GM18502 (cell line): ENCODE measurements at regions not wholly inside any gene's neighbourhood (a gene's known extent, or its start where the extent isn't known, plus 50 kb on each side); places are given as distances from the start of the nearest gene placed in this dataset.

Experiments used
- ATAC-seq: cut with Tn5 transposase; IDR thresholded peaks from one replicate; pipeline ENCODE4 v1.9.1; 2021; ENCODE audit warnings: mild to moderate bottlenecking; ENCODE audit not compliant: unreplicated experiment, poor library complexity

DNA sequence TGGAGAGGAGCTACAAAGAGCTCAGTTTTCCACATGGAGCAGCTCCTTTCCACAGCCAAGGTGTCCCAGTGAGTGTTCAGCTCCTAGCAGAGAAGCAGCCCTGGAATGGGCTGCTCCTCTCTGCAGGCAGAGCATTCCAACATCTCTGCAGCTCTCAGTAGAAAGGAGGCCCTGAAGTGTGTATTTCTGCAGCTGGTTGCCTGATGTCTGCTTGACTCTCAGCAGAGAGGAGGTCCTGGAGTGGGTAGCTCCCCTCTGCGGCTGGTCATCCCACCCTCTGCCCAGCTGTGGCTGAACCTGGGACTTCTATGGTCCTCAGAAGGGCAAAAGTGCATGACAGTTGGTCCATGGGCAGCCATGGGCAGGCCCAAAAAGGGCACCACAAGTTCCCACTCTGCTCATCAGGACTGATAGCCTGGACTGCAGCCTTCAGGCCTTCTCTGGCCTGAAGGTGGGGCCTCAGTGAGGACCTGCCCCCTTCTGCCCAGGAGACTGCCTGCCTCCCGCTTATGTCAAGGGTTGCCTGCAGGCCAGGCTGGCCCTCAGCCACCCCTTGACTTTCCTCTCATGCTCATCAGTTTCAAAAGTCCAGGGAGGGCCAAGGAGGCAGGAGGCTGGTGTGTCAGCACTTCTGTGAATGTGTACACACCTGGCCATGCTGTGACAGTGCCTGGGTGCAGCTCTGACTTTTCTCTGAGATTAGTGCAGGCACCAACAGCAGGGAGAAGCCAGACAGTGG is 605.9 kb upstream of the FAM174A start:
- ATAC-seq = no peak

DNA sequence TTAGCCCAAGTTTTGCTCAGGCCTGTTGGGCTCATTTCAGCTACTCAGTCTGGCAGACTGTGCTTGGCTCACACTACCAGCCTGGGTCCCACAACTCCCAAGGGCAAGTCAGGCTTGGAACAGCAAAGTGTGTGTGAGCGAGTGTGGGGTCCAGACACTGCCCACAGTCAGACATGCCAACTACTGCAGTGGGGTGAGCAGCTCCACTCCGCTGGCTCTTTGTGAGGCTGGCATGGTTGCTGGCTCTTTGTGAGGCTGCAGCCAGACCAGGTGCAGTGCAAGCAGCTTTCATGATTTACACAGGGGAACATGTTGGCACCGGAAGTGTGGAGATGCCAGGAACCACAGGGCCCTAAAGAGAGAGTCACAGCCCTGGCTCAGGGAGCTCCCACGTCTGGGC is 606.7 kb upstream of the FAM174A start:
- no peak for ATAC-seq

DNA sequence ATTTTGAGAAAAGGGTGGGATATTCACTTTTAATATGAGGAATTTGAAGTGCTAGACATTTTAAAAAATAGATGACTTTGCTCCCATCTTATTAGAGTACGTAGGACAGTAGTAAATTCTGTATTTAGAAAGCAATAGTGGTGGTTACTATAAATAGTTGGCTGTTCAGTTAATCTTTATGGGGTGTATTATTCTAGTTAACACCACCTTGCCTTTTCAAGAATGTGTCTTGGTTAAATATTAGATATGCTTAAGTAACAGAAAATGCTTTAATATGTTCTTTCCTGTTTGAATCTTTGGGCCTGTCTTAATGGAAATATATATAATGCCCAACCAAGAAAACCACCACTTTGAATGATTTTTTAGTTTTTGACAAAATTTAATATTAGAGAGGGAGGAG is 608.7 kb upstream of the FAM174A start:
- no peak for ATAC-seq

DNA sequence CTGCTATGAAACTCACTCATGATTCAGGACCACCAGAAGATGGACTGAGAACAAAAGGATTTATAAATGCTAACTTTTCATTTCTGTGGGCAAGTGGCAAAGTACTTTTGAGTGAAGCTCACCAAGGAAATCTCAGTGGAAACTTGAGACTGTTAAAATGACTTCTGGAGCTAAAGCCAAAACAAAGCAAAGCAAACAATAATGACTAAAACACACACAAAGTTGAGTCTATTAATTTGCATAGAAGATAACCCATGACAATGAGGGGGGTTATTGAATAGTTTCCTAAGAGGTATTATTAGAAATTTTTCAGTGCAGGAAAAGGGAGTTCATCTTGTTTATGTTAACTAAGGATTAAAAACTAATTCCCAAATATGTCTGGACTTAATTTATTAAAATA is 612.8 kb upstream of the FAM174A start:
- no peak for ATAC-seq

DNA sequence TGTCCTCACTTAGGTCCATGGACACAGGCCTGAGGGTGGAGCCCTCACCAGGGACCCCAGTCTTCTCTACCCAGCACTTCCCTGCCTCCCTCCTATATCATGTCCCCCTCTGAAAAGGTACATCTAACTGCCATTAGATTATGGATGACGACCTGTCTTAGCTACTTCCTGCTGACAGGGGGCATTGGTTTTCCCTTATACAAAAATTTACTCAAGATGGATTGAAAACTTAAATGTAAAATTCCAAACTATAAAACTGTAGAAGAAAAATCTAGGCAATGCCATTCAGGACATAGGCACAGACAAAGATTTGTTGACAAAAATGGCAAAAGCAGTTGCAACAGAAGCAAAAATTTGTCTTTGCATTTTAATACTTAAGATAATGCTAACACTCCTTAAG is 623.2 kb upstream of the FAM174A start:
- ATAC-seq = no peak

DNA sequence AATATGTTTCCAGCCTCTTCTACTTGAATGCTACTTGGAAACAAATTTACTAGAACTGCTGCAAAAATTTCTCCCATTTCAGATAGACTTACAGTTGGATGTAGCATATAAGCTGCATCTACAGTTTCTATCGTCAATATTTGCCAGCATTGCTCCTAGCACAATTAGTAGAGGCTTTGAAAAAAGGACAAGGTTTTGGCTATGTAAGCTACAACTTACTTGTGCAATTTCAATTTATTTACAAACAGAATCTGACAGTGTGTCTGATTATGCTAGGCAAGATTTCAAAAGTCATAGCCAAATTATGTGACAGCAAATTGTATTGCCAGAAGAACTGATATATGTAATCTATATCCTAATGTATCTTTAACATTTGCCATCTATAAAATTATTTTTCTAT is 628.4 kb upstream of the FAM174A start:
- no peak for ATAC-seq

DNA sequence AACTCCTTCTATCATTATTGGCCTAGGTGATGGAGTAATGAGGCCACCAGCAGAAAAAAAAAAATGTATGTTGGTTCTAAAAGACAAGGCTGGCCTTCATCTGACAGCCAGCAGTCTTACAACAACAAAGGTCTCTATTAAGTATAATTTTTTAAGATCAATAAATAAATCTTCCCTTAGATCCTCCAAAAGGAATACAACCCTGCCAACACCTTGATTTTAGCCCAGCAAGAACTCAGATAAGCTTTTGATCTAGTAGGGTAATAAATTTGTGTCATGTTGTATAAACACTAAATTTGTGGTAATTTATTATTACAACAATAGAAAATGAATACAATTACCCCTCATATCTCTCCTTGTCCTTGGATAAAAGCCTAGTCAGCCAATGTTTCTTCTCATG is 633.2 kb upstream of the FAM174A start:
- no peak for ATAC-seq

DNA sequence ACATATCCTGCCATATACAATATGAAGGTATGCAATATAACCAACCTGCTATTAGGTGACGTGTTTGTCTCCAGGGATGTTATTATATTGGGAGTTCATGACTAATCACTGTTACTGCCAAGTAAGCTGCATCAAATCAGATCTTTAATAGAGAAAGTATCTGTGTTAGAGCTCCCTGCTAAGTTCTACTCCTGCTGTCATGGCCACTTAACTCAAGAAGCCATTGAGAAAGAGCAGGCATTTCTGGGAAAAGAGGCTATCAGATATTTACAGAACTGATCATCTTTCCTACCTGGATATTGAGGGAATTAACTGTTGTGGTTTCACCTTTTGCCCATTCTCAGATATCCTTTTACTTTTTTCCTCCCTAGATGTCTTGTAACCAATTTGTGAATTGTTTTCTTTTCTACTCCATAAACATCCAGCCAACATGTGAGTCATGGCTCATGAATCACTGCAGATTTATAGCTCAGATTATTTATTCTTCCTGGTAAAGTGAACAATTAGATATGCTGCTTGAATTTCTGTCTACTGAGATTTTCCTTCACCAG is 634.8 kb upstream of the FAM174A start:
- ATAC-seq = no peak

DNA sequence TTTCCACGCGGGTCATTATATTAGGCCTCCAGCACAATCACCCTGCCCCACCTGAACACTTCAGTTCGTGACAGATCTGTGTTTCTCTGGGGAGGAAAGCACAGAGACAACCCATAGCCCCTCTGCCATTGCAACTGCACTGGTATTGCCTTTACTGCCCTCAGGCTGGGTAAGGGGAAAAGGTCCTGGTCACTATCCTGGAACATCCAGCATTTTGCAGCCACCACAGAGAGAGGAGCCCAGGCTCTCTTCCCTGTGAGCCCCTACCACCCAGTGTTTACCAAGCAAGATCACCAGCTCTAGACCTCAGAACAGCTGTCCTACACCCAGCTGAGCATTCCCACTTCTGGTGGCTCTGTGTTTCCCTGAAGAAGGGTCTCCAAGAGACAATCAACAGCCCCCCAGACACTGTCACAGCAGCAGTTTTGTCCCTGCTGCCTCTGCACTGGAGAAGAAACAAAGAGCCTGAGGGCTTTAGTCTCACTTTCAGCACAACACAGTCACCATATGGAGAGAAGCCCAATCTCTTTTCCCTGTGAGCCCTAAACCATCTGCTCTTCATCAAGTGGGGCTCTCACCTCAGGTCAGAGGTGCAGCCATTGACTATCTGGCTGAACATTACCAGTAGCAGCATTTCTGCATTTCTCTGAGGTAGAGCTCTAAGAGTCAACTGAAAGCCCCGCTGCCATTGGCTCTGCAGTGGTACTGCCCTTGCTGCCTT is 655.2 kb upstream of the FAM174A start:
- ATAC-seq = no peak

DNA sequence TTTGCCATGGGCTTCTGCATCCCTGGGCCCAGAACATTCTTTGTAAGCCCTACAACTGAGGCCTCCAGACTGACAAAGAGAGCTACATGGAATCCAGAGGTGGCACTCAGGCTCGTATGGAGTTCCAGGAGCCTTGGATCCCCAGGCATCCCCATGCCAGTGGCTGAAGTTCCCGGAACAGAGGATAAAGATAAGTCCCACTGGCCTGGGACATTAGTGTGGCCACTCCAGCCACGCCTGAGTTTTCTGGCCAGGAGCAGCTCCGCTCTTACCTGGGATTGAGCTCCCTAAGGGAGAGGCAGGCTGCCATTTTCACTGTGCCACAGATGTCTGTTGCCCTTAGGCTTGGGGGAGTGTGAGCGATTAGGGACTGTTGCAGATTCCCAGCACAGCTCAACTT is 656.3 kb upstream of the FAM174A start:
- ATAC-seq = no peak

DNA sequence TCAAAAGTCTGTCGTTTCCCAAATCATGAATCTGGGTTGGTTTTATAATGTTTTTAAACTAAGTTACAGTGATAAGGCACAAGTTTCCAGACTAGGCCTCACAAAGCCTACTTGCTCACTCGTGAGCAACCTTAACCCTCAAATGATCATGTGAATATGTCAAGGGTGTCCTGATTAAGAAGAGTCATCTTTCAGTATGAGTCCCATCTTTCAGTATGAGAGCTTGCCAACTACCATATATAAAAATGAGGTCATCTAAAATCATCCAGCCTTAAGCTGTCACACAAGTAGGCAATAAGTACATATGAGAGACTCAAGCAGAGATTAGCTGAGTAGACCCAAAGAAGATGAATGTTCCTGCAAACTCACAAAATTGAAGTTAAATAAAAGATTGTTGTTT is 668.4 kb upstream of the FAM174A start:
- ATAC-seq = peak; percentile 82

DNA sequence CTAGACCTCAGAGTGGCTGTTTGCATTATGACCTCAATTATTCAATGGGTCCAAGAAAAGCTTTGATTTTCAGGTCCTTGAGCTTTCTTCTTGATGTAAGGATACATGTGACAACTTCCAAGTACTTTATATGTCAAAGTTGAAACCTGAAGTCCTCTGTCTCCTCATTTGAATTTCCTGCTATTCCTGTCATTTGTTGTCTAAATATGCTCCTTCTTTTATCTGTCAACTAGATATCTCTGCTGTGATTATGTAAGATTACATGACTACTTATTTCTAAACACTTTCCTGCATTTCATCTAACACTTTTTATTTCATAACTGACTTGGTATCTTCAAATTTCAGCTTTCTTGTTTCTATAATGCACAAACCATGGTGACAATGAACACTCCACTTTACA is 670.0 kb upstream of the FAM174A start:
- ATAC-seq = no peak

DNA sequence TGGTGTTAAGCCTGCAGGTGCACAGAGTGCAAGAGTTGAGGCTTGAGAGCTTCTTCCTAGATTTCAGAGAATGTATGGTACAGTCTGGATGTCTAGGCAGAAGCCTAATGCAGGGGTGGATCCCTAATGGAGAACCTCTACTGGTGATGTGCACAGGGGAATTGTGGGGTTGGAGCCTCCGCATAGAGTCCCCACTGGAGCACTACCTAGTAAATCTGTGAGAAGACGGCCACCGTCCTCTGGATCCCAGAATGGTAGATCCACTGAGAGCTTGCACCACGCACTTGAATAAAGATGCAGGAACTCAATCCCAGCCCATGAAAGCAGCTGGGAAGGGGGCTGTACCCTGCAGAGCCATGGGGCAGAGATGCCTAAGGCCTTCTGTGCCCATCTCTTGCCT is 699.4 kb upstream of the FAM174A start:
- ATAC-seq = no peak

DNA sequence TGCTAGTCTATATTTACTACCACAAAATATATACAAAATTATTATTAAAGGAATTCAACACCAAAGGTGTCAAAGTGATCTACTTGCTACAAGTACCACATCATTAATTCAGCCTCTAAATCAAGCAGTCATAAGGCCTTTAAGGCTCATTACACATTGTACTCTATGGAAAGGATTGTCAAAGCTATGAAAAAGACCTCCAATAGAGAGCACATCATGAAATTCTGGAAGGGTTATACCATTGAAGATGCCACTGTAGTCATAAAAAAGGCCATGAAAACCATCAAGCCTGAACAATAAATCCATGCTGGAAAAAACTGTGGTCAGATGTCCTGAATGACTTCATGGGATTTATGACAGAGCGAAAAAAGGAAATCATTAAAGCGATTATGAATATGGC is 708.0 kb upstream of the FAM174A start:
- ATAC-seq = no peak

DNA sequence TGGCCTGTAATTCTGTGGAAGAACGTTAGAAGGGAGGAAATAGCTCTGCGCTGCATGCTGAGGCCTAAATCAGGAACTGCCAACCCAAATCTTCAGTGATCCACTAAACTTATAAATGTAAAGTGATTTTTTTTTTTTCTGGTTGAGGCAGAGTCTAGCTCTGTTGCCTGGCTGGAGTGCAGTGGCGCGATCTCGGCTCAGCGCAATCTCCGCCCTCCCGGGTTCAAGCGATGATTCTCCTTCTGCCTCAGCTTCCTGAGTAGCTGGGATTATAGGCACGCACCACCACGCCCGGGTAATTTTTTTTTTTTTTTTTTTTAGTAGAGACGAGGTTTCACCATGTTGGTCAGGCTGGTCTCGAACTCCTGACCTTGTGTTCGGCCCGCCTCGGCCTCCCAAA is 717.4 kb upstream of the FAM174A start:
- ATAC-seq = no peak

DNA sequence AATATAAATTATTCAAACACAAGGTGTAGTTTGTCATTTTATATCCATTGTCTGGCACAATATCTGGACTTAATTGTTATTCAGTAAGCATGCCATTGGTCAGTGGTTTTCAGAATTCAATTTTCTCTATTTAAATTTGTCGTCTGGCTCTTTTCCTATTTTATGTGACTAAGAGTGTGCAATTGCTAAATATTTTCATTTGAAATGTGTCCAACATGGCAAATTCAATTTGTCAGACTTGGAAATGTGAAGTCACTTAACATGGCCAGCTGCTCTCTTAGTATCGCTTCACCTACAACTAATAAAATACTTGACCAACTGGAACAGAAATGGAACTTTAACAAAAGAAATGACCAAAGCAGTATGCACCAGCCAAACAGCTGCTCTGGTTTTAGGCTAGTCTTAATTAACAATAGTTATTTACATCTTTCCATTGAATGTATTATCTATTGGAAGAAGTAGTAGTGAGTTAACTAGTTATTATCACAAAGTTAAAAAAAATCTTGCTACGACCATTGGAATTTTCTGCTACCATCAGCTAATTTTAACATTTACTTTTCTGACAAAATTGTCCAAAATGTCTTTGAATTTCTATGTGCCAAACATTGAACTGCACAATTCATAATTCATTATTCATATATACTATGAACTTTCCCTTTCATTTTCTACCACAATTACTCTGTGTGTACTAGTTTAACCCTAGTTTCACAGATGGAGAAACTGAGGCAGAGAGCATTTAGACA is 720.7 kb upstream of the FAM174A start:
- ATAC-seq = no peak

DNA sequence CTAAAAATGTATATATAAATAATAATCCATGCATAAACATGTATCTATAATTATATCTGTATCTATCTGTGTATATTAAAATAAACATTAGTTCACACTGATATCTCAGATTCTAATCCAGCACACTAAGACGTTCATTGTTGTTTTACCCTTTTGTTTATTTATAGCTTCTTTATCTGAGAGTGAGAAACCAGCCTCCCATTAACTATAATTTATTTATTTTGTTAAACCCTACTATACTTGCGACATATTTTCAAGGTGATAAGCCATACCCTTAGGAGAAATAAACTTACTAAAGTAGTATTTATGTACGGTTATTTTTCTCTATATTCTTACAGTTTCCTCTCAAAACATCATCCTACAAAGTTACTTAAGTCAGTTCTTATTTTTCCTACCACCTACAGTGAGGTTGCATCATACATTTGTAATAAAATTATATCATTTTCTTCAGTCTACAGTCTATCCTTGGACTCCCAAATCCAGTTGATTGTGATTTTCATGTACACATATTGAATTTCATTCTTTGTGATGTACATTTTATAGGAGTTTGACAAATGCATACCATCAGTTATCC is 726.4 kb upstream of the FAM174A start:
- ATAC-seq = no peak

DNA sequence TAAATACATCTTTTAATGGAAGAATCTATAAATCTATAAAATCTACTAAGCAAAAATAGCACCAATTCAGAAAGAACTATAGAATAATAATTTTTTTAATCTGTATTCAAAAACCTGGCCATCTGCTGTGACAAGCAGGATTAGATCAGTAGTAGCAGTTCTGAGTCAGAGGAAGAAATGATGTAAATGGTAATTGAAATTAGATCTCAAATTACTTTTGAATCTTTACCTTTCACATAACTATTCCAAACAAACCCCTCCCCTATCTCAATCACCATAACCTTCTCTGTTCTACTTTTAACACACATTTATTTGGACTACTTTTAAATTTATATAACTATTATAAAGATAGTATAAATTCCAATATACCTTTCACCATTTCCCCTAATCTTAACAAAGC is 727.8 kb upstream of the FAM174A start:
- no peak for ATAC-seq

DNA sequence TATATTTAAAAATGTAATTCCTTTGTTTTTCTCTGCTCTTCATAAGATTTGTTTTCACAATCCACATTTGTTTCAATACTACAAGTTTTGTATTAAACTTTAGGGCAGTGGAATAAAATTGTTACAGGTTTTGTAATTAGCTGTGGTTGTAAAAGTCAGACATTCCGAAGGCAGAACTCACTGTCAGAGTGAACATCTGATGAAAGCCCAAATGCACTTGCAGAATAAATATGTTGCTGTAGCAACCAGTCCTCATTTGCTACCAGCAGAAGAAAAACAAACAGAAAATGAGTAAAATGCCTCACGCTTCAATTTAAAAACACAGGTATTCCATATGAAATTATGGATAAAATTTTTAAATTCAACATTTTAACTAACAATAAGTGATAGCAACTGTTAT is 740.1 kb upstream of the FAM174A start:
- ATAC-seq = no peak

DNA sequence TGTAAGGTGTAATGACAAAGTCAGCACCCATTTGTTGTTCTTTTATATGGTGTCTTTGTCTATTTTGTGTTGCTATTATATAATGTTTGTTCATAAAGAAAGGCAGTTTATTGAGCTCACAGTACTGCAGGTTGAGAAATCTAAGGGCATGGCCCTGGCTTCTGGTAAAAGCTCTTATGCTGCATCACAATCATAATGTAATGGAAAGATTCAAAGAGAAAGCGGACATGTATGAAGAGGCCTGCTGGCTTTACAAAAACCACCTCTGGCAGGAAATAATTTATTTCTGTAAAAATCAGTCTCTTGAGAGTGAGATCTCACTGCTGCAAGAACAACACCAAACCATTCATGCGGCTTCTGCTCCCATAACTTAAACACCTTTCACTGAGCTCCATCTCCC is 746.7 kb upstream of the FAM174A start:
- ATAC-seq = no peak

DNA sequence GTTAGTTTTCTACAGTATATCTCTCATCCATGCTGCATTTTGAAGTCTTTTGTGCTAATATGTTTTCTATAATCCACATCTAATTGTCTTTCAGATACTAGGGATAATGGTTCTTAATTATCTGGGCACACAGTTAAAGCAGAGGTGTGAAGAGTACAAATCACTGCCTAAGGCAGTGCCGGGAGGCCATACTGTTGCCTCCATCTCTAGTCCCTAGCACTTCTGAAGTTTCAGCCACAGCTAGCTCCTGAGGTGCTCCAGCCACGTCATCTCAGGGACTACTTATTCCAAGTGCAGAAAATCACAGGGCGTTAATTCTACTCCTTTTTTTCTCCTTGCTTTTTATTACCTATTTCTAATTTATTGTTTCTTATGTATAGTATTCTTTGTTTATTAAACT is 760.0 kb upstream of the FAM174A start:
- no peak for ATAC-seq
